Adipocyte (in vitro differentiated cells): ENCODE measurements at regions not wholly inside any gene's neighbourhood (a gene's known extent, or its start where the extent isn't known, plus 50 kb on each side); places are given as distances from the start of the nearest gene placed in this dataset.

ENCODE experiments used
- DNase-seq: peaks from one replicate; pipeline ENCODE4 v3.0.0-alpha.2; 2015; ENCODE audit warnings: low read depth
- H3K27me3 ChIP-seq: replicated peaks from 2 replicates; pipeline ENCODE4 v1.7.0; 2013; ENCODE audit warnings: mild to moderate bottlenecking, low read length, moderate library complexity; ENCODE audit not compliant: control insufficient read depth, insufficient read depth
- H3K36me3 ChIP-seq: 2 replicates; pipeline ENCODE4 v1.7.0; 2013; ENCODE audit warnings: low read length, mild to moderate bottlenecking, moderate library complexity; ENCODE audit not compliant: control insufficient read depth, insufficient read depth, severe bottlenecking
- H3K4me1 ChIP-seq: 2 replicates; pipeline ENCODE4 v1.7.0; 2013; ENCODE audit warnings: mild to moderate bottlenecking, low read length, moderate library complexity; ENCODE audit not compliant: control insufficient read depth, insufficient read depth
- H3K4me3 ChIP-seq: 2 replicates; pipeline ENCODE4 v1.7.0; 2013; ENCODE audit warnings: mild to moderate bottlenecking, low read length, moderate library complexity
- H3K9ac ChIP-seq: 2 replicates; pipeline ENCODE4 v1.7.0; 2013; ENCODE audit warnings: mild to moderate bottlenecking, low read length, moderate library complexity
- H3K9me3 ChIP-seq: 2 replicates; pipeline ENCODE4 v1.7.0; 2013; ENCODE audit warnings: mild to moderate bottlenecking, low read length, moderate library complexity; ENCODE audit not compliant: control insufficient read depth

- no peak overlapping the region for H3K4me3 ChIP-seq
- DNase-seq, result no peak
- no peaks in the 10 kb centered on the region for H3K36me3 ChIP-seq
- H3K4me1 ChIP-seq, result peaks cover 77% of the 10 kb centered on the region
- H3K27me3 ChIP-seq, result no peaks in the 10 kb centered on the region
- H3K9ac ChIP-seq, result peak overlapping the region; percentile 68
- H3K9me3 ChIP-seq, result no peaks in the 10 kb centered on the region
Measured at GRCh38 chr2:41927581-41928264, 120.1 kb upstream of the PKDCC start.

- no peaks in the 10 kb centered on the region for H3K9me3 ChIP-seq
- H3K27me3 ChIP-seq, result no peaks in the 10 kb centered on the region
- peak overlapping the region; percentile 68 for H3K9ac ChIP-seq
- no peak overlapping the region for H3K4me3 ChIP-seq
- DNase-seq, result peak; percentile 69
- H3K36me3 ChIP-seq, result no peaks in the 10 kb centered on the region
- H3K4me1 ChIP-seq, result peaks cover 77% of the 10 kb centered on the region
Measured at GRCh38 chr2:41928526-41928925, 119.3 kb upstream of the PKDCC start.

- Histone ChIP-seq H3K27me3 (no peaks in the 10 kb centered on the region), H3K4me1 (peaks cover 86% of the 10 kb centered on the region), H3K36me3 (no peaks in the 10 kb centered on the region), H3K9ac (peak overlapping the region; percentile 85), H3K4me3 (peak overlapping the region; percentile 67), H3K9me3 (no peaks in the 10 kb centered on the region)
- no peak for DNase-seq
Measured at GRCh38 chr2:41930807-41931566, 116.8 kb upstream of the PKDCC start.

GRCh38 chr2:41932241-41933045 lies 115.4 kb upstream of the PKDCC start:
- DNase-seq, result peak; percentile 19
- no peaks in the 10 kb centered on the region for H3K9me3 ChIP-seq
- H3K36me3 ChIP-seq, result no peaks in the 10 kb centered on the region
- peak overlapping the region; percentile 85 for H3K9ac ChIP-seq
- peaks cover 86% of the 10 kb centered on the region for H3K4me1 ChIP-seq
- peak overlapping the region; percentile 67 for H3K4me3 ChIP-seq
- no peaks in the 10 kb centered on the region for H3K27me3 ChIP-seq

- peak overlapping the region; percentile 67 for H3K4me3 ChIP-seq
- H3K4me1 ChIP-seq, result peaks cover 86% of the 10 kb centered on the region
Measured at GRCh38 chr2:41933046-41933420, 114.8 kb upstream of the PKDCC start.

GRCh38 chr2:41933585-41934320 lies 114.1 kb upstream of the PKDCC start:
- DNase-seq, result peak; percentile 89
- Histone ChIP-seq H3K36me3 (no peaks in the 10 kb centered on the region), H3K27me3 (no peaks in the 10 kb centered on the region), H3K9ac (peak overlapping the region; percentile 85), H3K9me3 (no peaks in the 10 kb centered on the region), H3K4me1 (peaks cover 86% of the 10 kb centered on the region), H3K4me3 (peak overlapping the region; percentile 67)

More at GRCh38 chr2:41933046-41933420, 114.8 kb upstream of the PKDCC start:
- Histone ChIP-seq H3K9me3 (no peaks in the 10 kb centered on the region), H3K36me3 (no peaks in the 10 kb centered on the region), H3K9ac (peak overlapping the region; percentile 85), H3K27me3 (no peaks in the 10 kb centered on the region)
- no peak for DNase-seq

- no peaks in the 10 kb centered on the region for H3K36me3 ChIP-seq
- peaks cover 80% of the 10 kb centered on the region for H3K4me1 ChIP-seq
- DNase-seq, result no peak
- peak overlapping the region; percentile 40 for H3K4me3 ChIP-seq
- H3K9me3 ChIP-seq, result no peaks in the 10 kb centered on the region
- H3K27me3 ChIP-seq, result no peaks in the 10 kb centered on the region
- H3K9ac ChIP-seq, result peak overlapping the region; percentile 81
Measured at GRCh38 chr2:41934329-41934958, 113.4 kb upstream of the PKDCC start.

- Histone ChIP-seq H3K9ac (peak overlapping the region; percentile 81), H3K9me3 (no peaks in the 10 kb centered on the region), H3K4me3 (peak overlapping the region; percentile 40), H3K36me3 (no peaks in the 10 kb centered on the region), H3K4me1 (peaks cover 79% of the 10 kb centered on the region), H3K27me3 (no peaks in the 10 kb centered on the region)
- DNase-seq, result no peak
Measured at GRCh38 chr2:41935002-41935401, 112.8 kb upstream of the PKDCC start.

GRCh38 chr2:41935825-41936224 lies 112.0 kb upstream of the PKDCC start:
- H3K36me3 ChIP-seq, result no peaks in the 10 kb centered on the region
- H3K9me3 ChIP-seq, result no peaks in the 10 kb centered on the region
- no peak overlapping the region for H3K9ac ChIP-seq
- H3K27me3 ChIP-seq, result no peaks in the 10 kb centered on the region
- no peak overlapping the region for H3K4me3 ChIP-seq
- no peak for DNase-seq
- peaks cover 71% of the 10 kb centered on the region for H3K4me1 ChIP-seq

- H3K27me3 ChIP-seq, result no peaks in the 10 kb centered on the region
- H3K4me1 ChIP-seq, result peaks cover 60% of the 10 kb centered on the region
- no peaks in the 10 kb centered on the region for H3K9me3 ChIP-seq
- no peaks in the 10 kb centered on the region for H3K36me3 ChIP-seq
- H3K9ac ChIP-seq, result peak overlapping the region; percentile 44
- DNase-seq, result no peak
- no peak overlapping the region for H3K4me3 ChIP-seq
Measured at GRCh38 chr2:41936771-41937463, 110.9 kb upstream of the PKDCC start.
